ENCODE measurements at regions not wholly inside any gene's neighbourhood (a gene's known extent, or its start where the extent isn't known, plus 50 kb on each side); places are given as distances from the start of the nearest gene placed in this dataset.

GRCh38 chr17:14672830-14673229, 371.9 kb downstream of the HS3ST3B1 start:
- TF ChIP-seq EGR1 (IDR thresholded peaks at IDR 0.05) (no peak), ZBTB7A (IDR thresholded peaks at IDR 0.05; ENCODE audit: low read depth) (no peak), TCF12 (IDR thresholded peaks at IDR 0.05; ENCODE audit: low read depth) (no peak), CREB1 (IDR thresholded peaks at IDR 0.05; ENCODE audit: low read depth) (no peak), EP300 (IDR thresholded peaks at IDR 0.05; ENCODE audit: borderline replicate concordance) (no peak), REST (IDR thresholded peaks at IDR 0.05; ENCODE audit: low read depth) (no peak), MAX (IDR thresholded peaks at IDR 0.05) (no peak), TAF1 (IDR thresholded peaks at IDR 0.05; ENCODE audit: low read depth) (no peak), RAD21 (IDR thresholded peaks at IDR 0.05; ENCODE audit: low read depth) (no peak)
- TF ChIP-seq, protein P1, sequence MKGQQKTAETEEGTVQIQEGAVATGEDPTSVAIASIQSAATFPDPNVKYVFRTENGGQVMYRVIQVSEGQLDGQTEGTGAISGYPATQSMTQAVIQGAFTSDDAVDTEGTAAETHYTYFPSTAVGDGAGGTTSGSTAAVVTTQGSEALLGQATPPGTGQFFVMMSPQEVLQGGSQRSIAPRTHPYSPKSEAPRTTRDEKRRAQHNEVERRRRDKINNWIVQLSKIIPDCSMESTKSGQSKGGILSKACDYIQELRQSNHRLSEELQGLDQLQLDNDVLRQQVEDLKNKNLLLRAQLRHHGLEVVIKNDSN (IDR thresholded peaks at IDR 0.05), result no peak

DNA sequence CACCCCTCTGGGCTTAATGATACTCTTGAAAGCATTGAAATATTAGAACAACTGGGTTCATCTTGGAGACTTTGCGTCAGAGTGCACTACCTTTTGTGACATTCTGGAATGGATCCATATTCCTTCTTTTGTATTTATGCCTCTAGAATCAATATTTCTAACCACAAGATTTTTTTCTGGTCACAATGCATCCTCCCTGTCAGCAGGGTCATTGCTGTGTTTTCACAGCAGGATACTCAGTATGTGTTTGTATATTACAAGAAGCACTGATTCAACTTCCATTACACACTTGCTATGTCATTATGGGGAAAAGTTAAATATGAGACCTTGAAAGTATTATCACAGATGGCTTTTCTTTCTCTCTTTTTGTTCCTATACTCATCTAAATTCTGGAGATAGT, 370.0 kb downstream of the HS3ST3B1 start:
- TF ChIP-seq MAX (IDR thresholded peaks at IDR 0.05), result no peak
- TF ChIP-seq, protein P1 (IDR thresholded peaks at IDR 0.05), result no peak

- TF ChIP-seq ZBTB7A (IDR thresholded peaks at IDR 0.05; ENCODE audit: low read depth) (no peak), REST (IDR thresholded peaks at IDR 0.05; ENCODE audit: low read depth) (no peak), CREB1 (IDR thresholded peaks at IDR 0.05; ENCODE audit: low read depth) (no peak), CEBPB (IDR thresholded peaks at IDR 0.05) (no peak), MAX (IDR thresholded peaks at IDR 0.05) (no peak), TAF1 (IDR thresholded peaks at IDR 0.05; ENCODE audit: low read depth) (no peak), TCF12 (IDR thresholded peaks at IDR 0.05; ENCODE audit: low read depth) (no peak), YY1 (IDR thresholded peaks at IDR 0.05; ENCODE audit: low read depth) (no peak), TEAD4 (IDR thresholded peaks at IDR 0.05) (no peak), FOXM1 (IDR thresholded peaks at IDR 0.05; ENCODE audit: borderline replicate concordance, low read depth) (no peak), RAD21 (IDR thresholded peaks at IDR 0.05; ENCODE audit: low read depth) (no peak)
Observed at GRCh38 chr17:14664511-14664910, 363.6 kb downstream of the HS3ST3B1 start.

GRCh38 chr17:14641117-14641516, 340.2 kb downstream of the HS3ST3B1 start:
- TF ChIP-seq TCF12 (IDR thresholded peaks at IDR 0.05; ENCODE audit: low read depth), result no peak
- no peak for TF ChIP-seq CEBPB (IDR thresholded peaks at IDR 0.05)
- no peak for TF ChIP-seq ZBTB7A (IDR thresholded peaks at IDR 0.05; ENCODE audit: low read depth)
- no peak for TF ChIP-seq TEAD4 (IDR thresholded peaks at IDR 0.05)
- no peak for TF ChIP-seq YY1 (IDR thresholded peaks at IDR 0.05; ENCODE audit: low read depth)

- TF ChIP-seq EP300 (IDR thresholded peaks at IDR 0.05; ENCODE audit: borderline replicate concordance) (no peak), MAX (IDR thresholded peaks at IDR 0.05) (no peak), TEAD4 (IDR thresholded peaks at IDR 0.05) (no peak), TAF1 (IDR thresholded peaks at IDR 0.05; ENCODE audit: low read depth) (no peak), ZBTB7A (IDR thresholded peaks at IDR 0.05; ENCODE audit: low read depth) (no peak), CEBPB (IDR thresholded peaks at IDR 0.05) (no peak), FOXM1 (IDR thresholded peaks at IDR 0.05; ENCODE audit: borderline replicate concordance, low read depth) (no peak), EGR1 (IDR thresholded peaks at IDR 0.05) (no peak), RAD21 (IDR thresholded peaks at IDR 0.05; ENCODE audit: low read depth) (no peak), REST (IDR thresholded peaks at IDR 0.05; ENCODE audit: low read depth) (no peak), CREB1 (IDR thresholded peaks at IDR 0.05; ENCODE audit: low read depth) (no peak), YY1 (IDR thresholded peaks at IDR 0.05; ENCODE audit: low read depth) (no peak), TCF12 (IDR thresholded peaks at IDR 0.05; ENCODE audit: low read depth) (no peak), NFIC (IDR thresholded peaks at IDR 0.05) (no peak)
- TF ChIP-seq, protein P1 (IDR thresholded peaks at IDR 0.05), result no peak
Observed at GRCh38 chr17:14637260-14637659, 336.4 kb downstream of the HS3ST3B1 start.

Data from Ishikawa (cell line).